ENCODE measurements at regions not wholly inside any gene's neighbourhood (a gene's known extent, or its start where the extent isn't known, plus 50 kb on each side); places are given as distances from the start of the nearest gene placed in this dataset.

GRCh38 chr14:58946431-58946830, 242.0 kb upstream of the DAAM1 start:
- Histone ChIP-seq H3K4me1 (peaks cover 24% of the 10 kb centered on the region), H3K9ac (no peak overlapping the region), H4K20me1 (ENCODE audit: low read depth) (no peaks in the 10 kb centered on the region), H3K4me3 (no peak overlapping the region), H3K9me3 (ENCODE audit: low read depth) (no peaks in the 10 kb centered on the region), H3K27me3 (no peaks in the 10 kb centered on the region), H3K4me2 (no peak overlapping the region), H3K27ac (no peak overlapping the region), H3F3A (ENCODE audit: low read depth) (no peaks in the 10 kb centered on the region), H3K36me3 (no peaks in the 10 kb centered on the region), H2AFZ (replicated peaks) (no peak overlapping the region), H3K79me2 (ENCODE audit: low read depth) (no peaks in the 10 kb centered on the region)
- Mint-ChIP-seq H3K4me3 (no peak overlapping the region), H3K36me3 (no peaks in the 10 kb centered on the region), H3K27me3 (ENCODE audit: insufficient read depth, low read depth) (peaks cover 8% of the 10 kb centered on the region), H3K4me1 (peaks cover 51% of the 10 kb centered on the region), H3K9me3 (peaks cover 7% of the 10 kb centered on the region), H3K27ac (no peak overlapping the region)
- no peak for TF ChIP-seq EZH2phosphoT487 (IDR thresholded peaks at IDR 0.05)
- no peak for TF ChIP-seq CTCF (IDR thresholded peaks at IDR 0.05)
- DNase-seq (ENCODE audit: low spot score), result no peak

- no peak overlapping the region for H3K4me3 Mint-ChIP-seq
- H3F3A ChIP-seq (ENCODE audit: low read depth), result no peaks in the 10 kb centered on the region
- H2AFZ ChIP-seq (replicated peaks), result no peak overlapping the region
- H3K9ac ChIP-seq, result no peak overlapping the region
- H3K79me2 ChIP-seq (ENCODE audit: low read depth), result no peaks in the 10 kb centered on the region
- no peaks in the 10 kb centered on the region for H3K36me3 Mint-ChIP-seq
- peaks cover 7% of the 10 kb centered on the region for H3K9me3 Mint-ChIP-seq
- no peaks in the 10 kb centered on the region for H4K20me1 ChIP-seq (ENCODE audit: low read depth)
- peaks cover 8% of the 10 kb centered on the region for H3K27me3 Mint-ChIP-seq (ENCODE audit: insufficient read depth, low read depth)
- no peaks in the 10 kb centered on the region for H3K36me3 ChIP-seq
- no peak overlapping the region for H3K4me3 ChIP-seq
- TF ChIP-seq CTCF (IDR thresholded peaks at IDR 0.05) (no peak), EZH2phosphoT487 (IDR thresholded peaks at IDR 0.05) (no peak), EZH2 (IDR thresholded peaks at IDR 0.05) (no peak)
- H3K27ac Mint-ChIP-seq, result no peak overlapping the region
- H3K4me1 ChIP-seq, result peaks cover 24% of the 10 kb centered on the region
- H3K9me3 ChIP-seq (ENCODE audit: low read depth), result no peaks in the 10 kb centered on the region
- peaks cover 51% of the 10 kb centered on the region for H3K4me1 Mint-ChIP-seq
- no peak for DNase-seq (ENCODE audit: low spot score)
- no peak overlapping the region for H3K4me2 ChIP-seq
- H3K27ac ChIP-seq, result no peak overlapping the region
- H3K27me3 ChIP-seq, result no peaks in the 10 kb centered on the region
Observed at GRCh38 chr14:58947156-58947555, 241.3 kb upstream of the DAAM1 start.

GRCh38 chr14:58947814-58948445, 240.5 kb upstream of the DAAM1 start:
- peak; percentile 12 for DNase-seq (ENCODE audit: low spot score)
- H3K36me3 Mint-ChIP-seq, result no peaks in the 10 kb centered on the region
- Histone ChIP-seq H3K9ac (no peak overlapping the region), H4K20me1 (ENCODE audit: low read depth) (no peaks in the 10 kb centered on the region), H3K27ac (no peak overlapping the region), H3K4me1 (peaks cover 24% of the 10 kb centered on the region), H3K9me3 (ENCODE audit: low read depth) (no peaks in the 10 kb centered on the region), H3F3A (ENCODE audit: low read depth) (no peaks in the 10 kb centered on the region), H3K79me2 (ENCODE audit: low read depth) (no peaks in the 10 kb centered on the region), H3K4me2 (no peak overlapping the region), H3K36me3 (no peaks in the 10 kb centered on the region), H3K27me3 (no peaks in the 10 kb centered on the region), H2AFZ (replicated peaks) (no peak overlapping the region), H3K4me3 (no peak overlapping the region)
- H3K4me3 Mint-ChIP-seq, result no peak overlapping the region
- peaks cover 46% of the 10 kb centered on the region for H3K4me1 Mint-ChIP-seq
- peaks cover 10% of the 10 kb centered on the region for H3K9me3 Mint-ChIP-seq
- H3K27ac Mint-ChIP-seq, result peak overlapping the region; percentile 58
- no peak for TF ChIP-seq EZH2 (IDR thresholded peaks at IDR 0.05)
- TF ChIP-seq CTCF (IDR thresholded peaks at IDR 0.05), result peak; percentile 36
- H3K27me3 Mint-ChIP-seq (ENCODE audit: insufficient read depth, low read depth), result peaks cover 8% of the 10 kb centered on the region

All from neural progenitor cell (in vitro differentiated cells).